ENCODE measurements at regions not wholly inside any gene's neighbourhood (a gene's known extent, or its start where the extent isn't known, plus 50 kb on each side); places are given as distances from the start of the nearest gene placed in this dataset.

GRCh38 chr20:41750137-41750536, 132.0 kb upstream of the CHD6 start:
- H3K4me3 ChIP-seq: no peak overlapping the region
- H3K27ac ChIP-seq: no peak overlapping the region
- H3K9ac ChIP-seq: no peak overlapping the region
- no peaks in the 10 kb centered on the region for H4K20me1 ChIP-seq (ENCODE audit: insufficient read depth)
- no peaks in the 10 kb centered on the region for H3K79me2 ChIP-seq (ENCODE audit: insufficient read depth)
- TF ChIP-seq EZH2 (IDR thresholded peaks at IDR 0.05; ENCODE audit: insufficient read depth, poor library complexity, severe bottlenecking): no peak
- no peak for TF ChIP-seq EZH2phosphoT487 (IDR thresholded peaks at IDR 0.05; ENCODE audit: insufficient read depth, low read depth)
- no peaks in the 10 kb centered on the region for H3K36me3 ChIP-seq (ENCODE audit: low read depth)
- no peaks in the 10 kb centered on the region for H3K9me3 ChIP-seq (ENCODE audit: low read depth)
- 11 to 13% methylated on average over 5 of the region's 5 CpGs for WGBS, 2 experiments (ENCODE audit: low coverage in 1 of 2, low lambda C conversion rate in 2 of 2, missing lambda C conversion rate in 2 of 2)
- H3K9me2 ChIP-seq (ENCODE audit: insufficient read depth): no peaks in the 10 kb centered on the region
- H2AFZ ChIP-seq: no peak overlapping the region
- in situ Hi-C loops (cut with MboI): no loop called here
- H3F3A ChIP-seq (ENCODE audit: insufficient read depth): no peaks in the 10 kb centered on the region
- no peak for DNase-seq
- 0 out of 2 replicates have a peak, but pooled peaks cover 8% of the 10 kb centered on the region for H3K27me3 ChIP-seq (replicated peaks; ENCODE audit: insufficient read depth)
- no peaks in the 10 kb centered on the region for H3K4me1 ChIP-seq (ENCODE audit: insufficient read depth)
- H3K4me2 ChIP-seq (ENCODE audit: unreplicated experiment): no peak overlapping the region

- Histone ChIP-seq H2AFZ (no peak overlapping the region), H3F3A (ENCODE audit: insufficient read depth) (no peaks in the 10 kb centered on the region), H4K20me1 (ENCODE audit: insufficient read depth) (no peaks in the 10 kb centered on the region), H3K27me3 (replicated peaks; ENCODE audit: insufficient read depth) (0 out of 2 replicates have a peak, but pooled peaks cover 8% of the 10 kb centered on the region), H3K36me3 (ENCODE audit: low read depth) (no peaks in the 10 kb centered on the region), H3K27ac (no peak overlapping the region), H3K9me2 (ENCODE audit: insufficient read depth) (no peaks in the 10 kb centered on the region), H3K4me2 (ENCODE audit: unreplicated experiment) (no peak overlapping the region), H3K79me2 (ENCODE audit: insufficient read depth) (no peaks in the 10 kb centered on the region), H3K4me3 (no peak overlapping the region), H3K9ac (no peak overlapping the region), H3K9me3 (ENCODE audit: low read depth) (no peaks in the 10 kb centered on the region), H3K4me1 (ENCODE audit: insufficient read depth) (no peaks in the 10 kb centered on the region)
- no peak for DNase-seq
- 23 to 29% methylated on average over 7 of the region's 7 CpGs for WGBS, 2 experiments (ENCODE audit: low coverage in 1 of 2, low lambda C conversion rate in 2 of 2, missing lambda C conversion rate in 2 of 2)
- in situ Hi-C loops (cut with MboI): loop anchor here (10.0 to 25.0 kb wide), 2 partner anchors 1436 to 1663 kb away; partner anchors contain the start of gene PTPRT
- TF ChIP-seq EZH2phosphoT487 (IDR thresholded peaks at IDR 0.05; ENCODE audit: insufficient read depth, low read depth) (no peak), EZH2 (IDR thresholded peaks at IDR 0.05; ENCODE audit: insufficient read depth, poor library complexity, severe bottlenecking) (no peak)
These were observed 130.8 kb upstream of the CHD6 start for GRCh38 chr20:41748756-41749582.

GRCh38 chr20:41748051-41748450, 129.9 kb upstream of the CHD6 start:
- Histone ChIP-seq H3K4me2 (ENCODE audit: unreplicated experiment) (no peak overlapping the region), H3K9ac (no peak overlapping the region), H4K20me1 (ENCODE audit: insufficient read depth) (no peaks in the 10 kb centered on the region), H3K79me2 (ENCODE audit: insufficient read depth) (no peaks in the 10 kb centered on the region), H3K36me3 (ENCODE audit: low read depth) (no peaks in the 10 kb centered on the region), H3K9me3 (ENCODE audit: low read depth) (no peaks in the 10 kb centered on the region), H3K27ac (no peak overlapping the region), H3F3A (ENCODE audit: insufficient read depth) (no peaks in the 10 kb centered on the region), H3K4me1 (ENCODE audit: insufficient read depth) (no peaks in the 10 kb centered on the region), H3K27me3 (replicated peaks; ENCODE audit: insufficient read depth) (0 out of 2 replicates have a peak, but pooled peaks cover 8% of the 10 kb centered on the region), H2AFZ (no peak overlapping the region), H3K4me3 (no peak overlapping the region), H3K9me2 (ENCODE audit: insufficient read depth) (no peaks in the 10 kb centered on the region)
- 16 to 26% methylated on average over 4 of the region's 4 CpGs for WGBS, 2 experiments (ENCODE audit: low coverage in 1 of 2, low lambda C conversion rate in 2 of 2, missing lambda C conversion rate in 2 of 2)
- DNase-seq: no peak
- in situ Hi-C loops (cut with MboI): loop anchor here (10.0 to 25.0 kb wide), 2 partner anchors 1437 to 1664 kb away; partner anchors contain the start of gene PTPRT
- no peak for TF ChIP-seq EZH2phosphoT487 (IDR thresholded peaks at IDR 0.05; ENCODE audit: insufficient read depth, low read depth)
- TF ChIP-seq EZH2 (IDR thresholded peaks at IDR 0.05; ENCODE audit: insufficient read depth, poor library complexity, severe bottlenecking): no peak

DNA sequence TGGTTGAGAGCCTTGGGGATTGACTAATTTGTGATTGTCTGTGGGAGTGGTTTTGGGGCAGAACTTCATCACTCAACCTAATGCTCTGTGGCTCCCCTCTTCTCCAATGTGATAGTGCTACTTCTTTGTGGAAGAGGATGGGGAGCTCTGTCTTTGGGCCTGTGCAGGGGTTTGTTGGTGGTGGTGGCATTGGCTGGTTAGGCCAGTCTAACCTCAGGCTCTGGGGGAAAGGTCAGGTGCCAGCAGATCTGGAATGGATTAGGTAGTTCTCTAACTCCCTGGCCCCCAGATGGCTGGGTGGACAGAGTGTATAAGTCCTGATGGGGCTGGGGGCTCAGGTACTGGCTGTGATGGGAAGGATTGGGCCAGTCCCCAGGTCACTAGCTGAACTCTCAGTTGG, 129.0 kb upstream of the CHD6 start:
- in situ Hi-C loops (cut with MboI): loop anchor here (10.0 to 25.0 kb wide), 2 partner anchors 1438 to 1665 kb away; partner anchors contain the start of gene PTPRT
- Histone ChIP-seq H3K9ac (no peak overlapping the region), H3K27ac (no peak overlapping the region), H3K4me2 (ENCODE audit: unreplicated experiment) (no peak overlapping the region), H3K4me3 (no peak overlapping the region), H3K4me1 (ENCODE audit: insufficient read depth) (no peaks in the 10 kb centered on the region), H3K36me3 (ENCODE audit: low read depth) (no peaks in the 10 kb centered on the region), H3F3A (ENCODE audit: insufficient read depth) (no peaks in the 10 kb centered on the region), H3K9me3 (ENCODE audit: low read depth) (no peaks in the 10 kb centered on the region), H3K79me2 (ENCODE audit: insufficient read depth) (no peaks in the 10 kb centered on the region), H3K27me3 (replicated peaks; ENCODE audit: insufficient read depth) (0 out of 2 replicates have a peak, but pooled peaks cover 8% of the 10 kb centered on the region), H2AFZ (no peak overlapping the region), H4K20me1 (ENCODE audit: insufficient read depth) (no peaks in the 10 kb centered on the region), H3K9me2 (ENCODE audit: insufficient read depth) (no peaks in the 10 kb centered on the region)
- DNase-seq: no peak
- TF ChIP-seq EZH2 (IDR thresholded peaks at IDR 0.05; ENCODE audit: insufficient read depth, poor library complexity, severe bottlenecking): no peak
